Vagina (tissue), 2 donors: ENCODE measurements at regions not wholly inside any gene's neighbourhood (a gene's known extent, or its start where the extent isn't known, plus 50 kb on each side); places are given as distances from the start of the nearest gene placed in this dataset.

Experiments
- POLR2A ChIP-seq, 2 donors: fragments of 450-650 bp; IDR thresholded peaks; one replicate each; pipeline ENCODE4 v1.6.1; 2017; ENCODE audit warnings: antibody characterized with exemption in 2 of 2, mild to moderate bottlenecking in 2 of 2, moderate library complexity in 2 of 2
- TF ChIP-seq, protein P1 (sequence below), 3 experiments: fragments of 450-650 bp in 2 of 3; fragments of 200-600 bp in 1 of 3; sonication (generic) in 1 of 3; IDR thresholded peaks; one replicate each; pipeline ENCODE4 v1.5.1; 2017 to 2019; ENCODE audit warnings: antibody characterized with exemption in 3 of 3, mild to moderate bottlenecking in 2 of 3, moderate library complexity in 2 of 3

- TF ChIP-seq, protein P1, sequence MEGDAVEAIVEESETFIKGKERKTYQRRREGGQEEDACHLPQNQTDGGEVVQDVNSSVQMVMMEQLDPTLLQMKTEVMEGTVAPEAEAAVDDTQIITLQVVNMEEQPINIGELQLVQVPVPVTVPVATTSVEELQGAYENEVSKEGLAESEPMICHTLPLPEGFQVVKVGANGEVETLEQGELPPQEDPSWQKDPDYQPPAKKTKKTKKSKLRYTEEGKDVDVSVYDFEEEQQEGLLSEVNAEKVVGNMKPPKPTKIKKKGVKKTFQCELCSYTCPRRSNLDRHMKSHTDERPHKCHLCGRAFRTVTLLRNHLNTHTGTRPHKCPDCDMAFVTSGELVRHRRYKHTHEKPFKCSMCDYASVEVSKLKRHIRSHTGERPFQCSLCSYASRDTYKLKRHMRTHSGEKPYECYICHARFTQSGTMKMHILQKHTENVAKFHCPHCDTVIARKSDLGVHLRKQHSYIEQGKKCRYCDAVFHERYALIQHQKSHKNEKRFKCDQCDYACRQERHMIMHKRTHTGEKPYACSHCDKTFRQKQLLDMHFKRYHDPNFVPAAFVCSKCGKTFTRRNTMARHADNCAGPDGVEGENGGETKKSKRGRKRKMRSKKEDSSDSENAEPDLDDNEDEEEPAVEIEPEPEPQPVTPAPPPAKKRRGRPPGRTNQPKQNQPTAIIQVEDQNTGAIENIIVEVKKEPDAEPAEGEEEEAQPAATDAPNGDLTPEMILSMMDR (IDR thresholded peaks at IDR 0.05), result no peak
- TF ChIP-seq POLR2A (IDR thresholded peaks at IDR 0.05), result no peak
Observed at GRCh38 chr16:11404603-11405002, 59.3 kb downstream of the RMI2 start.
